ENCODE measurements at regions not wholly inside any gene's neighbourhood (a gene's known extent, or its start where the extent isn't known, plus 50 kb on each side); places are given as distances from the start of the nearest gene placed in this dataset.
"Not testable (repeated sequence)": the region's sequence is repeated elsewhere in the genome, so short reads cannot be mapped to it uniquely, and the experiment has no call there.

- Histone ChIP-seq H3K4me3 (no peak overlapping the region), H3K79me2 (no peaks in the 10 kb centered on the region), H3K27ac (no peak overlapping the region), H3K9me2 (replicated peaks; ENCODE audit: insufficient read depth) (no peaks in the 10 kb centered on the region), H3K4me1 (ENCODE audit: insufficient read depth) (no peaks in the 10 kb centered on the region), H3K27me3 (no peaks in the 10 kb centered on the region), H2AFZ (no peak overlapping the region), H3K4me2 (no peak overlapping the region), H3K36me3 (replicated peaks; ENCODE audit: insufficient read depth, low read depth) (no peaks in the 10 kb centered on the region), H4K20me1 (ENCODE audit: insufficient read depth, poor library complexity, severe bottlenecking) (no peaks in the 10 kb centered on the region), H3K9me3 (ENCODE audit: low read depth) (no peaks in the 10 kb centered on the region)
- TF ChIP-seq CTCF (IDR thresholded peaks at IDR 0.05; ENCODE audit: poor library complexity) (no peak), EZH2phosphoT487 (IDR thresholded peaks at IDR 0.05; ENCODE audit: low read depth, severe bottlenecking, unreplicated experiment) (no peak)
- DNase-seq (ENCODE audit: low spot score) = no peak
- 74% methylated on average over 2 of the region's 2 CpGs for WGBS (ENCODE audit: low lambda C conversion rate, missing lambda C conversion rate)
Measured at GRCh38 chr14:45651890-45652289, 398.9 kb upstream of the MIS18BP1 start.

GRCh38 chr14:45650754-45651153 is 397.8 kb upstream of the MIS18BP1 start:
- no peak overlapping the region for H3K4me3 ChIP-seq
- H3K9me2 ChIP-seq (replicated peaks; ENCODE audit: insufficient read depth) = no peaks in the 10 kb centered on the region
- H3K36me3 ChIP-seq (replicated peaks; ENCODE audit: insufficient read depth, low read depth) = no peaks in the 10 kb centered on the region
- no peaks in the 10 kb centered on the region for H3K9me3 ChIP-seq (ENCODE audit: low read depth)
- no peak overlapping the region for H2AFZ ChIP-seq
- WGBS (ENCODE audit: low lambda C conversion rate, missing lambda C conversion rate) = 87% methylated on average over 3 of the region's 3 CpGs
- DNase-seq (ENCODE audit: low spot score) = no peak
- H3K79me2 ChIP-seq = no peaks in the 10 kb centered on the region
- H3K4me1 ChIP-seq (ENCODE audit: insufficient read depth) = no peaks in the 10 kb centered on the region
- no peaks in the 10 kb centered on the region for H4K20me1 ChIP-seq (ENCODE audit: insufficient read depth, poor library complexity, severe bottlenecking)
- H3K27ac ChIP-seq = no peak overlapping the region
- no peak for TF ChIP-seq EZH2 (IDR thresholded peaks at IDR 0.05; ENCODE audit: borderline replicate concordance)
- no peak for TF ChIP-seq EZH2phosphoT487 (IDR thresholded peaks at IDR 0.05; ENCODE audit: low read depth, severe bottlenecking, unreplicated experiment)
- TF ChIP-seq CTCF (IDR thresholded peaks at IDR 0.05; ENCODE audit: poor library complexity) = no peak
- no peaks in the 10 kb centered on the region for H3K27me3 ChIP-seq
- no peak overlapping the region for H3K4me2 ChIP-seq

GRCh38 chr14:45649051-45649450 is 396.0 kb upstream of the MIS18BP1 start:
- no peak overlapping the region for H3K4me2 ChIP-seq
- no peaks in the 10 kb centered on the region for H3K9me2 ChIP-seq (replicated peaks; ENCODE audit: insufficient read depth)
- H2AFZ ChIP-seq = no peak overlapping the region
- no peaks in the 10 kb centered on the region for H3K36me3 ChIP-seq (replicated peaks; ENCODE audit: insufficient read depth, low read depth)
- H3K27me3 ChIP-seq = no peaks in the 10 kb centered on the region
- H3K4me1 ChIP-seq (ENCODE audit: insufficient read depth) = no peaks in the 10 kb centered on the region
- no peak overlapping the region for H3K27ac ChIP-seq
- H3K79me2 ChIP-seq = no peaks in the 10 kb centered on the region
- no peaks in the 10 kb centered on the region for H3K9me3 ChIP-seq (ENCODE audit: low read depth)
- 87% methylated on average over 4 of the region's 4 CpGs for WGBS (ENCODE audit: low lambda C conversion rate, missing lambda C conversion rate)
- DNase-seq (ENCODE audit: low spot score) = no peak
- H3K4me3 ChIP-seq = no peak overlapping the region
- no peaks in the 10 kb centered on the region for H4K20me1 ChIP-seq (ENCODE audit: insufficient read depth, poor library complexity, severe bottlenecking)
- TF ChIP-seq CTCF (IDR thresholded peaks at IDR 0.05; ENCODE audit: poor library complexity) (no peak), EZH2phosphoT487 (IDR thresholded peaks at IDR 0.05; ENCODE audit: low read depth, severe bottlenecking, unreplicated experiment) (no peak), EZH2 (IDR thresholded peaks at IDR 0.05; ENCODE audit: borderline replicate concordance) (no peak)

- no peak overlapping the region for H3K4me3 ChIP-seq
- no peaks in the 10 kb centered on the region for H3K9me2 ChIP-seq (replicated peaks; ENCODE audit: insufficient read depth)
- no peak for DNase-seq (ENCODE audit: low spot score)
- WGBS (ENCODE audit: low lambda C conversion rate, missing lambda C conversion rate) = 70% methylated on average over 4 of the region's 4 CpGs
- no peaks in the 10 kb centered on the region for H3K36me3 ChIP-seq (replicated peaks; ENCODE audit: insufficient read depth, low read depth)
- H3K27me3 ChIP-seq = no peaks in the 10 kb centered on the region
- no peak for TF ChIP-seq CTCF (IDR thresholded peaks at IDR 0.05; ENCODE audit: poor library complexity)
- TF ChIP-seq EZH2phosphoT487 (IDR thresholded peaks at IDR 0.05; ENCODE audit: low read depth, severe bottlenecking, unreplicated experiment) = no peak
- no peak for TF ChIP-seq EZH2 (IDR thresholded peaks at IDR 0.05; ENCODE audit: borderline replicate concordance)
- no peak overlapping the region for H2AFZ ChIP-seq
- H3K79me2 ChIP-seq = no peaks in the 10 kb centered on the region
- no peak overlapping the region for H3K4me2 ChIP-seq
- H3K27ac ChIP-seq = no peak overlapping the region
- no peaks in the 10 kb centered on the region for H4K20me1 ChIP-seq (ENCODE audit: insufficient read depth, poor library complexity, severe bottlenecking)
- no peaks in the 10 kb centered on the region for H3K4me1 ChIP-seq (ENCODE audit: insufficient read depth)
- no peaks in the 10 kb centered on the region for H3K9me3 ChIP-seq (ENCODE audit: low read depth)
Measured at GRCh38 chr14:45641541-45641940, 388.5 kb upstream of the MIS18BP1 start.

GRCh38 chr14:45634651-45635441 is 381.8 kb upstream of the MIS18BP1 start:
- H3K4me3 ChIP-seq; H3K36me3 ChIP-seq (replicated peaks; ENCODE audit: insufficient read depth, low read depth); H3K27me3 ChIP-seq; H3K4me1 ChIP-seq (ENCODE audit: insufficient read depth); H3K4me2 ChIP-seq; H3K9me3 ChIP-seq (ENCODE audit: low read depth); DNase-seq (ENCODE audit: low spot score); H2AFZ ChIP-seq; H4K20me1 ChIP-seq (ENCODE audit: insufficient read depth, poor library complexity, severe bottlenecking); H3K79me2 ChIP-seq; H3K27ac ChIP-seq; H3K9me2 ChIP-seq (replicated peaks; ENCODE audit: insufficient read depth): not testable (repeated sequence)
- 91% methylated on average over 34 of the region's 46 CpGs for WGBS (ENCODE audit: low lambda C conversion rate, missing lambda C conversion rate)
